ENCODE measurements at regions not wholly inside any gene's neighbourhood (a gene's known extent, or its start where the extent isn't known, plus 50 kb on each side); places are given as distances from the start of the nearest gene placed in this dataset.

- TF ChIP-seq CTCF (IDR thresholded peaks at IDR 0.05; ENCODE audit: insufficient read depth, low read length, poor library complexity, severe bottlenecking) (no peak), EZH2phosphoT487 (conservative IDR thresholded peaks at IDR 0.05; ENCODE audit: low read length) (no peak)
Measured at GRCh38 chr6:164178679-164179332, 764.3 kb downstream of the QKI start.
